HepG2 (cell line): ENCODE measurements at regions not wholly inside any gene's neighbourhood (a gene's known extent, or its start where the extent isn't known, plus 50 kb on each side); places are given as distances from the start of the nearest gene placed in this dataset.

Experiments used
- ATAC-seq: fragments of 200-7000 bp; cut with Tn5 transposase; 3 replicates; pipeline ENCODE4 v1.9.1; 2020; ENCODE audit warnings: mild to moderate bottlenecking, moderate library complexity
- BruUV-seq: library from RNA; stranded (reverse); fragments of 400-500 nt; replicated peaks from 2 replicates; lab custom pipeline; 2021; lab: Mats Ljungman, UMichigan
- CTCF ChIA-PET: fragments of 300-600 bp; formaldehyde crosslinking; extraction: SDS; loops from one replicate; lab custom pipeline; 2021; ENCODE audit warnings: low total read pairs, inconsistent platforms, low intra/inter-chr PET ratio; lab: Yijun Ruan, JAX
- POLR2A ChIA-PET: fragments of 350-600 bp; sonication (Branson Sonifier 250); formaldehyde crosslinking; loops from one replicate; lab custom pipeline; 2020; ENCODE audit warnings: antibody characterized with exemption, inconsistent platforms; lab: Yijun Ruan, JAX
- DNase-seq: peaks from one replicate; pipeline ENCODE4 v3.0.0-alpha.2; 2015; ENCODE audit warnings: low spot score
- FAIRE-seq: peaks from 3 replicates; lab custom pipeline; 2011; peaks lifted over from hg19 to GRCh38; lab: Jason Lieb, UNC
- H2AFZ ChIP-seq: one replicate; pipeline ENCODE4 v1.6.1; 2011; ENCODE audit warnings: low read length, inconsistent platforms
- H3K27ac ChIP-seq: fragments of 300-600 bp; 3 replicates; pipeline ENCODE4 v1.8.0; 2011; ENCODE audit warnings: mixed run types, mild to moderate bottlenecking, mixed read lengths, low read length, inconsistent platforms; ENCODE audit not compliant: insufficient read depth; ENCODE audit errors: extremely low read length
- H3K27me3 ChIP-seq, 2 experiments: fragments of 200-600 bp in 1 of 2; 2 replicates in 1 of 2; 3 replicates in 1 of 2; pipeline versions ENCODE4 v1.6.0 to v1.8.0; 2011; ENCODE audit warnings: low read length in 2 of 2, mild to moderate bottlenecking in 2 of 2, moderate library complexity in 2 of 2, inconsistent platforms in 1 of 2; ENCODE audit not compliant: insufficient read depth in 2 of 2, control insufficient read depth in 1 of 2
- H3K36me3 ChIP-seq, 2 experiments: fragments of 200-600 bp in 1 of 2; replicated peaks in 1 of 2; 2 replicates in 1 of 2; 3 replicates in 1 of 2; pipeline versions ENCODE4 v1.5.1 to v1.8.0; 2011; ENCODE audit warnings: low read length in 2 of 2, inconsistent platforms in 1 of 2; ENCODE audit not compliant: insufficient read depth in 2 of 2, control insufficient read depth in 1 of 2
- H3K4me1 ChIP-seq: 2 replicates; pipeline ENCODE4 v1.5.1; 2012; ENCODE audit warnings: low read length, inconsistent platforms; ENCODE audit not compliant: insufficient read depth
- H3K4me2 ChIP-seq: 2 replicates; pipeline ENCODE4 v1.6.0; 2011; ENCODE audit warnings: low read depth, low read length, inconsistent platforms
- H3K4me3 ChIP-seq, 3 experiments: fragments of 200-600 bp in 1 of 3; sonication (generic), shearing (Covaris generic) in 1 of 3; replicated peaks in 1 of 3; 2 replicates each; pipeline ENCODE4 v1.5.1; 2011 to 2016; ENCODE audit warnings: low read length in 3 of 3, inconsistent platforms in 2 of 3, low read depth in 2 of 3, mild to moderate bottlenecking in 2 of 3, control low read depth in 1 of 3, mixed read lengths in 1 of 3; ENCODE audit not compliant: insufficient read depth in 1 of 3
- H3K79me2 ChIP-seq: one replicate; pipeline ENCODE4 v1.6.1; 2011; ENCODE audit warnings: low read length, inconsistent platforms; ENCODE audit not compliant: insufficient read depth
- H3K9ac ChIP-seq: 2 replicates; pipeline ENCODE4 v1.6.0; 2011; ENCODE audit warnings: mild to moderate bottlenecking, low read depth, low read length, inconsistent platforms; ENCODE audit not compliant: insufficient read depth
- H3K9me3 ChIP-seq: 2 replicates; pipeline ENCODE4 v1.5.1; 2012; ENCODE audit warnings: mild to moderate bottlenecking, low read length
- H4K20me1 ChIP-seq: 2 replicates; pipeline ENCODE4 v1.6.0; 2011; ENCODE audit warnings: inconsistent platforms, mild to moderate bottlenecking, low read length, moderate library complexity; ENCODE audit not compliant: insufficient read depth
- GZF1 ChIP-seq: sonication (generic); formaldehyde crosslinking; IDR thresholded peaks from 2 replicates; pipeline ENCODE4 v1.5.1; 2020; ENCODE audit warnings: mild to moderate bottlenecking, missing genetic modification reagents
- SOX6 ChIP-seq, 2 experiments: fragments of 450-650 bp in 1 of 2; sonication (generic) in 1 of 2; formaldehyde crosslinking in 1 of 2; IDR thresholded peaks; 2 replicates each; pipeline versions ENCODE4 v1.4.0 to v1.6.1; 2017 to 2020; ENCODE audit warnings: antibody characterized with exemption in 1 of 2, mild to moderate bottlenecking in 1 of 2, missing genetic modification reagents in 1 of 2
- SP1 ChIP-seq, 2 experiments: fragments of 450-650 bp in 1 of 2; sonication (generic) in 1 of 2; formaldehyde crosslinking in 1 of 2; IDR thresholded peaks; 2 replicates each; pipeline versions ENCODE4 v1.4.0 to v1.6.1; 2016 to 2020; ENCODE audit warnings: missing genetic modification reagents in 1 of 2
- ZKSCAN1 ChIP-seq: fragments of 150-350 bp; IDR thresholded peaks from 2 replicates; pipeline ENCODE4 v1.6.1; 2014; ENCODE audit warnings: low read length
- ZNF20 ChIP-seq: sonication (generic); formaldehyde crosslinking; IDR thresholded peaks from 2 replicates; pipeline ENCODE4 v1.4.0; 2020; ENCODE audit warnings: mild to moderate bottlenecking, moderate library complexity, missing genetic modification reagents
- ZNF354B ChIP-seq: sonication (generic); formaldehyde crosslinking; IDR thresholded peaks from 2 replicates; pipeline ENCODE4 v1.8.0; 2022; ENCODE audit warnings: mild to moderate bottlenecking, missing genetic modification reagents
- ZNF432 ChIP-seq: sonication (generic); formaldehyde crosslinking; IDR thresholded peaks from 2 replicates; pipeline ENCODE4 v1.5.0; 2020; ENCODE audit warnings: missing genetic modification reagents, mild to moderate bottlenecking, borderline replicate concordance
- ZNF644 ChIP-seq: IDR thresholded peaks from 2 replicates; pipeline ENCODE4 v1.6.1; 2016; ENCODE audit warnings: low read depth
- WGBS: methylation state at CpG from one replicate; pipeline ENCODE4 v1.1.6; 2017; ENCODE audit warnings: low lambda C conversion rate; 5-methylcytosine and 5-hydroxymethylcytosine counted together
- in situ Hi-C: cut with HindIII; loops from 2 replicates; pipeline ENCODE4 v1.10.0; 2017; ENCODE audit warnings: low pct_unique_long_range_greater_than_20kb; ENCODE audit not compliant: extremely low pct_ligation_motif_present
- intact Hi-C: fragments of 100-400 bp; cut with micrococcal nuclease; formaldehyde crosslinking; loops from one replicate; pipeline ENCODE4 v1.10.0; 2022; ENCODE audit not compliant: unreplicated experiment
- TF ChIP-seq, protein P1 (sequence below): sonication (generic); formaldehyde crosslinking; IDR thresholded peaks from 2 replicates; pipeline ENCODE4 v1.8.0; 2022; ENCODE audit warnings: mild to moderate bottlenecking, missing genetic modification reagents; ENCODE audit not compliant: insufficient replicate concordance
- TF ChIP-seq, protein P2 (sequence below): sonication (generic); formaldehyde crosslinking; IDR thresholded peaks from 2 replicates; pipeline ENCODE4 v1.5.0; 2020; ENCODE audit warnings: missing genetic modification reagents

DNA sequence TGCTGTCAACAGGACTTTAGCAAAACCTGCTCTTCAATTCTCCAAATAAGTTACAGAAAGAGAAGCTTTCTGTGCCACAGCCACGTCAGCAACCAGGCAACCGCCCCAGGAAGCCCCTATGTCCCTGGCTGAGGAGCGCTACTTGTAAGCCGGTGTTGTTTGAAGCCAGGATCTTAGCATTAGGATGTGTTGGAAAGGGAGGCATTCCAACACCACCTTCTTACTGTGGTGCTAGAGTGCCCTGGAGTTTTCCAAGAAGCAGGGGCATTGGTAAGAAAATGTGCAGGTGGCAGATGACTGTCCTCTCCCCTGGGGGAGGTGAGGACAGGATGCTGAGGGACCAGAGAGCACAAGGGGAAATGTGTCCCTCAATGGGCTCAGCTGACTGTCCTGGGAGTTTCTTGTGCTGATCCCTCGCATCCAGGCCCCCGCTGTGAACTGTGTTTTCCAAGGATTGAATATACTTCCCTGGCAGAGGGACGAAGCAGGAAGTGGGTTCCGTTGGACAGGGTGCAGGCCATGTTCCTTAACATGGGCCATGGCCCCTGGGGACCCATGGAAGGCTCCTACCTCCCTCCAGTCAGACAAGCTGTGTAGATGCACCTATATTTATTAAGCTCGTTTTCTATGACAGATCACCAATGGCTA, 139.6 kb upstream of the GDF10 start:
- Histone ChIP-seq H3K27me3 (peaks cover 0 to 9% of the 10 kb centered on the region in 2 experiments; a peak in 2 of 5 replicates), H3K9me3 (0 out of 2 replicates have a peak, but pooled peaks cover under 1% of the 10 kb centered on the region), H3K4me1 (no peaks in the 10 kb centered on the region), H3K4me2 (no peak overlapping the region), H3K4me3 (no peak overlapping the region), H4K20me1 (no peaks in the 10 kb centered on the region), H3K79me2 (no peaks in the 10 kb centered on the region), H3K36me3 (no peaks in the 10 kb centered on the region), H2AFZ (no peak overlapping the region), H3K27ac (no peak overlapping the region), H3K9ac (no peak overlapping the region)
- TF ChIP-seq ZNF354B (CRISPR knock-in tag) = no peak
- no peak for TF ChIP-seq ZNF432 (CRISPR knock-in tag)
- TF ChIP-seq ZNF20 (CRISPR knock-in tag) = no peak
- no peak for TF ChIP-seq ZKSCAN1
- TF ChIP-seq GZF1 (CRISPR knock-in tag) = no peak
- no peak for TF ChIP-seq ZNF644 (CRISPR knock-in tag)
- no peak for TF ChIP-seq SP1 (IDR thresholded peaks at IDR 0.05)
- TF ChIP-seq SP1 (CRISPR knock-in tag; IDR thresholded peaks at IDR 0.05) = no peak
- TF ChIP-seq, protein P1, sequence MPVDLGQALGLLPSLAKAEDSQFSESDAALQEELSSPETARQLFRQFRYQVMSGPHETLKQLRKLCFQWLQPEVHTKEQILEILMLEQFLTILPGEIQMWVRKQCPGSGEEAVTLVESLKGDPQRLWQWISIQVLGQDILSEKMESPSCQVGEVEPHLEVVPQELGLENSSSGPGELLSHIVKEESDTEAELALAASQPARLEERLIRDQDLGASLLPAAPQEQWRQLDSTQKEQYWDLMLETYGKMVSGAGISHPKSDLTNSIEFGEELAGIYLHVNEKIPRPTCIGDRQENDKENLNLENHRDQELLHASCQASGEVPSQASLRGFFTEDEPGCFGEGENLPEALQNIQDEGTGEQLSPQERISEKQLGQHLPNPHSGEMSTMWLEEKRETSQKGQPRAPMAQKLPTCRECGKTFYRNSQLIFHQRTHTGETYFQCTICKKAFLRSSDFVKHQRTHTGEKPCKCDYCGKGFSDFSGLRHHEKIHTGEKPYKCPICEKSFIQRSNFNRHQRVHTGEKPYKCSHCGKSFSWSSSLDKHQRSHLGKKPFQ = no peak
- TF ChIP-seq SOX6 (IDR thresholded peaks at IDR 0.05) = no peak
- TF ChIP-seq SOX6 (CRISPR knock-in tag; IDR thresholded peaks at IDR 0.05) = no peak
- TF ChIP-seq, protein P2, sequence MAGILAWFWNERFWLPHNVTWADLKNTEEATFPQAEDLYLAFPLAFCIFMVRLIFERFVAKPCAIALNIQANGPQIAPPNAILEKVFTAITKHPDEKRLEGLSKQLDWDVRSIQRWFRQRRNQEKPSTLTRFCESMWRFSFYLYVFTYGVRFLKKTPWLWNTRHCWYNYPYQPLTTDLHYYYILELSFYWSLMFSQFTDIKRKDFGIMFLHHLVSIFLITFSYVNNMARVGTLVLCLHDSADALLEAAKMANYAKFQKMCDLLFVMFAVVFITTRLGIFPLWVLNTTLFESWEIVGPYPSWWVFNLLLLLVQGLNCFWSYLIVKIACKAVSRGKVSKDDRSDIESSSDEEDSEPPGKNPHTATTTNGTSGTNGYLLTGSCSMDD = no peak
- ATAC-seq (no peak), FAIRE-seq (no peak), DNase-seq (no peak)
- intact Hi-C loops = no loop called here
- CTCF ChIA-PET = no interaction called here
- in situ Hi-C loops = no loop called here
- WGBS = 49% methylated on average over 5 of the region's 9 CpGs
- POLR2A ChIA-PET = no interaction called here
- BruUV-seq = no TSS peak
